ENCODE measurements at regions not wholly inside any gene's neighbourhood (a gene's known extent, or its start where the extent isn't known, plus 50 kb on each side); places are given as distances from the start of the nearest gene placed in this dataset.

DNA sequence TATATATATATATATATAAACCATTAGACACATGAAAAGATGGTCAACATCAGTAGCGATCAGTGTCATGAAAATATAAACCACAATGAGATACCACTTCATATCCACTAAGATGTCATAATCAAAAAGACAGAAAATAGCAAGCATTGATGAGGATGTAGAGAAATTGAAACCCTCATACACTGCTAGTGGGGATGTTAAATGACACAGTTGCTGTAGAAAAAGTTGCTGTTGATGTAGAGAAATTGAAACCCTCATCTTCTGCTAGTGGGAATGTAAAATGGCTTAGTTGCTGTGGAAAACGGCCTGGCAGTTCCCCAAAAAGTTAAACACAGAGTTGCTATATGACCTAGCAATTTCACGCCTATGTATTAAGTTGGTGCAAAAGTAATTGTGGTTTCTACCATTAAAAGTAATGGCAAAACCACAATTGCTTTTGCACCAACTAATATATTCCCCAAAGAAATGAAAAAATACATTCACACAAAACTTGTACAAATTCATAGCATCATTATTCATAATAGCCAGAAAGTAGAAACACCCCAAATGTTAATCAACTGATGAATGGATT lies 120.5 kb upstream of the ZWINT start:
- no peak for TF ChIP-seq TAF1 (IDR thresholded peaks at IDR 0.05; ENCODE audit: borderline replicate concordance, insufficient read depth, low read length)
- no peak for TF ChIP-seq SIN3A (IDR thresholded peaks at IDR 0.05; ENCODE audit: borderline replicate concordance, insufficient read depth, low read length)

Measured in PFSK-1 (cell line).